GM12878 (cell line): ENCODE measurements at regions not wholly inside any gene's neighbourhood (a gene's known extent, or its start where the extent isn't known, plus 50 kb on each side); places are given as distances from the start of the nearest gene placed in this dataset.

Experiments used
- ATF7 ChIP-seq: fragments of 450-650 bp; IDR thresholded peaks from 2 replicates; pipeline ENCODE4 v1.6.1; 2016; ENCODE audit warnings: low read depth, mild to moderate bottlenecking
- CEBPB ChIP-seq, 2 experiments: fragments of 150-350 bp in 1 of 2; IDR thresholded peaks; 2 replicates each; pipeline ENCODE4 v1.6.1; 2012 to 2014; ENCODE audit warnings: low read depth in 2 of 2, low read length in 2 of 2, borderline replicate concordance in 1 of 2, inconsistent platforms in 1 of 2
- CTCF ChIP-seq, 3 experiments: IDR thresholded peaks in 2 of 3; conservative IDR thresholded peaks in 1 of 3; 2 replicates each; pipeline ENCODE4 v1.5.1; 2011; ENCODE audit warnings: low read depth in 3 of 3, low read length in 3 of 3, mild to moderate bottlenecking in 3 of 3, control low read depth in 2 of 3, moderate library complexity in 2 of 3, inconsistent platforms in 1 of 3, mixed read lengths in 1 of 3; ENCODE audit not compliant: control insufficient read depth in 2 of 3, insufficient read depth in 1 of 3; ENCODE audit errors: extremely low read depth in 1 of 3
- EGR1 ChIP-seq, 2 experiments: IDR thresholded peaks; 1 replicate in 1 of 2; 2 replicates in 1 of 2; pipeline ENCODE4 v1.6.1; 2011 to 2012; ENCODE audit warnings: low read depth in 2 of 2, low read length in 2 of 2, borderline replicate concordance in 1 of 2, mild to moderate bottlenecking in 1 of 2, moderate library complexity in 1 of 2
- MXI1 ChIP-seq: fragments of 150-350 bp; IDR thresholded peaks from 2 replicates; pipeline ENCODE4 v1.6.1; 2011; ENCODE audit warnings: low read depth, mild to moderate bottlenecking, inconsistent platforms, low read length, improper control_type of control experiment
- POLR2A ChIP-seq: IDR thresholded peaks from 2 replicates; pipeline ENCODE4 v1.6.1; 2011; ENCODE audit warnings: low read depth, mild to moderate bottlenecking, low read length

GRCh38 chr2:234187646-234188174, 137.2 kb downstream of the SPP2 start:
- TF ChIP-seq CEBPB (IDR thresholded peaks at IDR 0.05; ENCODE audit: borderline replicate concordance in 1 of 2, low read depth in 2 of 2, low read length in 2 of 2) (no peak), EGR1 (IDR thresholded peaks at IDR 0.05; ENCODE audit: borderline replicate concordance in 1 of 2, low read depth in 2 of 2, low read length in 2 of 2) (no peak), ATF7 (no peak), CTCF (IDR thresholded peaks at IDR 0.05 in 2 of 3, conservative IDR thresholded peaks at IDR 0.05 in 1 of 3; ENCODE audit: control insufficient read depth in 2 of 3, extremely low read depth in 1 of 3, insufficient read depth in 1 of 3, low read depth in 3 of 3, low read length in 3 of 3) (no peak), MXI1 (no peak), POLR2A (no peak)
